ENCODE measurements at regions not wholly inside any gene's neighbourhood (a gene's known extent, or its start where the extent isn't known, plus 50 kb on each side); places are given as distances from the start of the nearest gene placed in this dataset.

GRCh38 chr18:56330366-56331110 is 307.9 kb downstream of the TXNL1 start:
- Histone ChIP-seq H3K9ac (ENCODE audit: low read depth in 1 of 2, low read length in 2 of 2) (no peak overlapping the region), H3K4me1 (ENCODE audit: control insufficient read depth in 2 of 2, insufficient read depth in 2 of 2, low read length in 2 of 2) (no peaks in the 10 kb centered on the region), H3K36me3 (ENCODE audit: control insufficient read depth in 2 of 2, insufficient read depth in 2 of 2, low read length in 2 of 2) (no peaks in the 10 kb centered on the region), H3K4me3 (ENCODE audit: low read length in 2 of 2) (no peak overlapping the region), H3K9me3 (ENCODE audit: control insufficient read depth in 2 of 2, low read length in 2 of 2) (no peaks in the 10 kb centered on the region), H3K27ac (ENCODE audit: low read depth in 2 of 2, low read length in 2 of 2) (no peak overlapping the region), H3K27me3 (ENCODE audit: control insufficient read depth in 2 of 2, insufficient read depth in 2 of 2, low read length in 2 of 2) (no peaks in the 10 kb centered on the region)

- Histone ChIP-seq H3K9me3 (ENCODE audit: control insufficient read depth in 2 of 2, low read length in 2 of 2) (no peaks in the 10 kb centered on the region), H3K36me3 (ENCODE audit: control insufficient read depth in 2 of 2, insufficient read depth in 2 of 2, low read length in 2 of 2) (no peaks in the 10 kb centered on the region), H3K27ac (ENCODE audit: low read depth in 2 of 2, low read length in 2 of 2) (no peak overlapping the region), H3K27me3 (ENCODE audit: control insufficient read depth in 2 of 2, insufficient read depth in 2 of 2, low read length in 2 of 2) (no peaks in the 10 kb centered on the region), H3K9ac (ENCODE audit: low read depth in 1 of 2, low read length in 2 of 2) (no peak overlapping the region), H3K4me1 (ENCODE audit: control insufficient read depth in 2 of 2, insufficient read depth in 2 of 2, low read length in 2 of 2) (no peaks in the 10 kb centered on the region), H3K4me3 (ENCODE audit: low read length in 2 of 2) (no peak overlapping the region)
These were observed 308.9 kb downstream of the TXNL1 start for GRCh38 chr18:56329536-56329935.

- no peaks in the 10 kb centered on the region for H3K36me3 ChIP-seq (ENCODE audit: control insufficient read depth in 2 of 2, insufficient read depth in 2 of 2, low read length in 2 of 2)
- H3K4me1 ChIP-seq (ENCODE audit: control insufficient read depth in 2 of 2, insufficient read depth in 2 of 2, low read length in 2 of 2), result no peaks in the 10 kb centered on the region
- H3K27me3 ChIP-seq (ENCODE audit: control insufficient read depth in 2 of 2, insufficient read depth in 2 of 2, low read length in 2 of 2), result no peaks in the 10 kb centered on the region
- no peak overlapping the region for H3K4me3 ChIP-seq (ENCODE audit: low read length in 2 of 2)
- H3K9ac ChIP-seq (ENCODE audit: low read depth in 1 of 2, low read length in 2 of 2), result no peak overlapping the region
- H3K9me3 ChIP-seq (ENCODE audit: control insufficient read depth in 2 of 2, low read length in 2 of 2), result no peaks in the 10 kb centered on the region
- no peak overlapping the region for H3K27ac ChIP-seq (ENCODE audit: low read depth in 2 of 2, low read length in 2 of 2)
These were observed 311.1 kb downstream of the TXNL1 start for GRCh38 chr18:56327191-56327885.

- Histone ChIP-seq H3K9me3 (ENCODE audit: control insufficient read depth in 2 of 2, low read length in 2 of 2) (no peaks in the 10 kb centered on the region), H3K9ac (ENCODE audit: low read depth in 1 of 2, low read length in 2 of 2) (no peak overlapping the region), H3K27ac (ENCODE audit: low read depth in 2 of 2, low read length in 2 of 2) (no peak overlapping the region), H3K27me3 (ENCODE audit: control insufficient read depth in 2 of 2, insufficient read depth in 2 of 2, low read length in 2 of 2) (no peaks in the 10 kb centered on the region), H3K4me1 (ENCODE audit: control insufficient read depth in 2 of 2, insufficient read depth in 2 of 2, low read length in 2 of 2) (no peaks in the 10 kb centered on the region), H3K4me3 (ENCODE audit: low read length in 2 of 2) (no peak overlapping the region), H3K36me3 (ENCODE audit: control insufficient read depth in 2 of 2, insufficient read depth in 2 of 2, low read length in 2 of 2) (no peaks in the 10 kb centered on the region)
These were observed 311.9 kb downstream of the TXNL1 start for GRCh38 chr18:56326336-56327072.

- H3K4me1 ChIP-seq (ENCODE audit: control insufficient read depth in 2 of 2, insufficient read depth in 2 of 2, low read length in 2 of 2), result no peaks in the 10 kb centered on the region
- no peaks in the 10 kb centered on the region for H3K27me3 ChIP-seq (ENCODE audit: control insufficient read depth in 2 of 2, insufficient read depth in 2 of 2, low read length in 2 of 2)
- no peaks in the 10 kb centered on the region for H3K36me3 ChIP-seq (ENCODE audit: control insufficient read depth in 2 of 2, insufficient read depth in 2 of 2, low read length in 2 of 2)
- no peak overlapping the region for H3K9ac ChIP-seq (ENCODE audit: low read depth in 1 of 2, low read length in 2 of 2)
- H3K27ac ChIP-seq (ENCODE audit: low read depth in 2 of 2, low read length in 2 of 2), result no peak overlapping the region
- no peak overlapping the region for H3K4me3 ChIP-seq (ENCODE audit: low read length in 2 of 2)
- H3K9me3 ChIP-seq (ENCODE audit: control insufficient read depth in 2 of 2, low read length in 2 of 2), result no peaks in the 10 kb centered on the region
These were observed 314.7 kb downstream of the TXNL1 start for GRCh38 chr18:56323673-56324072.

GRCh38 chr18:56322406-56322805 is 316.0 kb downstream of the TXNL1 start:
- no peaks in the 10 kb centered on the region for H3K4me1 ChIP-seq (ENCODE audit: control insufficient read depth in 2 of 2, insufficient read depth in 2 of 2, low read length in 2 of 2)
- no peak overlapping the region for H3K9ac ChIP-seq (ENCODE audit: low read depth in 1 of 2, low read length in 2 of 2)
- H3K36me3 ChIP-seq (ENCODE audit: control insufficient read depth in 2 of 2, insufficient read depth in 2 of 2, low read length in 2 of 2), result no peaks in the 10 kb centered on the region
- no peaks in the 10 kb centered on the region for H3K27me3 ChIP-seq (ENCODE audit: control insufficient read depth in 2 of 2, insufficient read depth in 2 of 2, low read length in 2 of 2)
- no peaks in the 10 kb centered on the region for H3K9me3 ChIP-seq (ENCODE audit: control insufficient read depth in 2 of 2, low read length in 2 of 2)
- no peak overlapping the region for H3K27ac ChIP-seq (ENCODE audit: low read depth in 2 of 2, low read length in 2 of 2)
- H3K4me3 ChIP-seq (ENCODE audit: low read length in 2 of 2), result no peak overlapping the region

GRCh38 chr18:56321470-56321869 is 316.9 kb downstream of the TXNL1 start:
- Histone ChIP-seq H3K27ac (ENCODE audit: low read depth in 2 of 2, low read length in 2 of 2) (no peak overlapping the region), H3K9me3 (ENCODE audit: control insufficient read depth in 2 of 2, low read length in 2 of 2) (no peaks in the 10 kb centered on the region), H3K4me3 (ENCODE audit: low read length in 2 of 2) (no peak overlapping the region), H3K27me3 (ENCODE audit: control insufficient read depth in 2 of 2, insufficient read depth in 2 of 2, low read length in 2 of 2) (no peaks in the 10 kb centered on the region), H3K9ac (ENCODE audit: low read depth in 1 of 2, low read length in 2 of 2) (no peak overlapping the region), H3K36me3 (ENCODE audit: control insufficient read depth in 2 of 2, insufficient read depth in 2 of 2, low read length in 2 of 2) (no peaks in the 10 kb centered on the region), H3K4me1 (ENCODE audit: control insufficient read depth in 2 of 2, insufficient read depth in 2 of 2, low read length in 2 of 2) (no peaks in the 10 kb centered on the region)

GRCh38 chr18:56319953-56320352 is 318.4 kb downstream of the TXNL1 start:
- Histone ChIP-seq H3K9ac (ENCODE audit: low read depth in 1 of 2, low read length in 2 of 2) (no peak overlapping the region), H3K36me3 (ENCODE audit: control insufficient read depth in 2 of 2, insufficient read depth in 2 of 2, low read length in 2 of 2) (no peaks in the 10 kb centered on the region), H3K4me1 (ENCODE audit: control insufficient read depth in 2 of 2, insufficient read depth in 2 of 2, low read length in 2 of 2) (no peaks in the 10 kb centered on the region), H3K4me3 (ENCODE audit: low read length in 2 of 2) (no peak overlapping the region), H3K27ac (ENCODE audit: low read depth in 2 of 2, low read length in 2 of 2) (no peak overlapping the region), H3K9me3 (ENCODE audit: control insufficient read depth in 2 of 2, low read length in 2 of 2) (no peaks in the 10 kb centered on the region), H3K27me3 (ENCODE audit: control insufficient read depth in 2 of 2, insufficient read depth in 2 of 2, low read length in 2 of 2) (no peaks in the 10 kb centered on the region)

- H3K27me3 ChIP-seq (ENCODE audit: control insufficient read depth in 2 of 2, insufficient read depth in 2 of 2, low read length in 2 of 2), result no peaks in the 10 kb centered on the region
- H3K4me3 ChIP-seq (ENCODE audit: low read length in 2 of 2), result no peak overlapping the region
- H3K27ac ChIP-seq (ENCODE audit: low read depth in 2 of 2, low read length in 2 of 2), result no peak overlapping the region
- no peaks in the 10 kb centered on the region for H3K9me3 ChIP-seq (ENCODE audit: control insufficient read depth in 2 of 2, low read length in 2 of 2)
- H3K4me1 ChIP-seq (ENCODE audit: control insufficient read depth in 2 of 2, insufficient read depth in 2 of 2, low read length in 2 of 2), result no peaks in the 10 kb centered on the region
- no peaks in the 10 kb centered on the region for H3K36me3 ChIP-seq (ENCODE audit: control insufficient read depth in 2 of 2, insufficient read depth in 2 of 2, low read length in 2 of 2)
- H3K9ac ChIP-seq (ENCODE audit: low read depth in 1 of 2, low read length in 2 of 2), result no peak overlapping the region
These were observed 321.7 kb downstream of the TXNL1 start for GRCh38 chr18:56316727-56317126.

GRCh38 chr18:56315363-56315762 is 323.0 kb downstream of the TXNL1 start:
- Histone ChIP-seq H3K27me3 (ENCODE audit: control insufficient read depth in 2 of 2, insufficient read depth in 2 of 2, low read length in 2 of 2) (no peaks in the 10 kb centered on the region), H3K9ac (ENCODE audit: low read depth in 1 of 2, low read length in 2 of 2) (no peak overlapping the region), H3K4me3 (ENCODE audit: low read length in 2 of 2) (no peak overlapping the region), H3K4me1 (ENCODE audit: control insufficient read depth in 2 of 2, insufficient read depth in 2 of 2, low read length in 2 of 2) (no peaks in the 10 kb centered on the region), H3K27ac (ENCODE audit: low read depth in 2 of 2, low read length in 2 of 2) (no peak overlapping the region), H3K36me3 (ENCODE audit: control insufficient read depth in 2 of 2, insufficient read depth in 2 of 2, low read length in 2 of 2) (no peaks in the 10 kb centered on the region), H3K9me3 (ENCODE audit: control insufficient read depth in 2 of 2, low read length in 2 of 2) (no peaks in the 10 kb centered on the region)
